ENCODE measurements at regions not wholly inside any gene's neighbourhood (a gene's known extent, or its start where the extent isn't known, plus 50 kb on each side); places are given as distances from the start of the nearest gene placed in this dataset.

DNA sequence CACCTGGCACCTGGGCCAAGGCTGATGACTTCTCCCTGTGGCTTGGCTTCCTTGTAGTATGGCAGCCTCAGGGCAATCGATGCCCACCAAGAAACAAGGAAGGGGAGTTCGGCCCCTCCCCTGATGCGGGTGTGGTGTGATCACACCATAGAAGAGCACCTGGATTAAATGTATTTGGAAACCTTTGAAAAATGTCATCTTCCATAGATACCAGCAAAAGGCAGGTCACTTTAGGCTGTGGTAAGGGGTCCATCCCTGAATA is 198.2 kb downstream of the CYP26B1 start:
- no peak for DNase-seq (ENCODE audit: low read depth)
- H3K4me3 ChIP-seq (ENCODE audit: low read depth, low read length): no peak overlapping the region
- no peak for TF ChIP-seq CTCF (IDR thresholded peaks at IDR 0.05; ENCODE audit: low read depth, low read length, missing control alignments)

- DNase-seq (ENCODE audit: low read depth): no peak
- TF ChIP-seq CTCF (IDR thresholded peaks at IDR 0.05; ENCODE audit: low read depth, low read length, missing control alignments): no peak
- H3K4me3 ChIP-seq (ENCODE audit: low read depth, low read length): no peak overlapping the region
These were observed 198.7 kb downstream of the CYP26B1 start for GRCh38 chr2:71948781-71949536.

- no peak overlapping the region for H3K4me3 ChIP-seq (ENCODE audit: low read depth, low read length)
- no peak for DNase-seq (ENCODE audit: low read depth)
- no peak for TF ChIP-seq CTCF (IDR thresholded peaks at IDR 0.05; ENCODE audit: low read depth, low read length, missing control alignments)
These were observed 199.9 kb downstream of the CYP26B1 start for GRCh38 chr2:71947809-71948208.

- no peak for TF ChIP-seq CTCF (IDR thresholded peaks at IDR 0.05; ENCODE audit: low read depth, low read length, missing control alignments)
- DNase-seq (ENCODE audit: low read depth): no peak
- H3K4me3 ChIP-seq (ENCODE audit: low read depth, low read length): no peak overlapping the region
These were observed 202.1 kb downstream of the CYP26B1 start for GRCh38 chr2:71945603-71945959.

GRCh38 chr2:71944806-71945602 is 202.7 kb downstream of the CYP26B1 start:
- no peak for TF ChIP-seq CTCF (IDR thresholded peaks at IDR 0.05; ENCODE audit: low read depth, low read length, missing control alignments)
- no peak overlapping the region for H3K4me3 ChIP-seq (ENCODE audit: low read depth, low read length)
- DNase-seq (ENCODE audit: low read depth): no peak

GRCh38 chr2:71944183-71944550 is 203.5 kb downstream of the CYP26B1 start:
- no peak overlapping the region for H3K4me3 ChIP-seq (ENCODE audit: low read depth, low read length)
- no peak for TF ChIP-seq CTCF (IDR thresholded peaks at IDR 0.05; ENCODE audit: low read depth, low read length, missing control alignments)
- no peak for DNase-seq (ENCODE audit: low read depth)
